ENCODE measurements at regions not wholly inside any gene's neighbourhood (a gene's known extent, or its start where the extent isn't known, plus 50 kb on each side); places are given as distances from the start of the nearest gene placed in this dataset.

GRCh38 chr13:111021270-111021669 is 93.8 kb upstream of the ARHGEF7 start:
- peak; percentile 5 for DNase-seq (ENCODE audit: low read depth)
- H3K4me3 ChIP-seq (ENCODE audit: control insufficient read depth, low read depth, low read length) = no peak overlapping the region
- no peak for TF ChIP-seq CTCF (conservative IDR thresholded peaks at IDR 0.05; ENCODE audit: control insufficient read depth, insufficient read depth, low read depth, low read length)

GRCh38 chr13:111020546-111020945 is 94.6 kb upstream of the ARHGEF7 start:
- DNase-seq (ENCODE audit: low read depth) = no peak
- TF ChIP-seq CTCF (conservative IDR thresholded peaks at IDR 0.05; ENCODE audit: control insufficient read depth, insufficient read depth, low read depth, low read length) = no peak
- H3K4me3 ChIP-seq (ENCODE audit: control insufficient read depth, low read depth, low read length) = no peak overlapping the region

- DNase-seq (ENCODE audit: low read depth) = no peak
- no peak overlapping the region for H3K4me3 ChIP-seq (ENCODE audit: control insufficient read depth, low read depth, low read length)
- no peak for TF ChIP-seq CTCF (conservative IDR thresholded peaks at IDR 0.05; ENCODE audit: control insufficient read depth, insufficient read depth, low read depth, low read length)
These were observed 95.1 kb upstream of the ARHGEF7 start for GRCh38 chr13:111020021-111020420.

- peak; percentile 24 for DNase-seq (ENCODE audit: low read depth)
- no peak for TF ChIP-seq CTCF (conservative IDR thresholded peaks at IDR 0.05; ENCODE audit: control insufficient read depth, insufficient read depth, low read depth, low read length)
These were observed 97.2 kb upstream of the ARHGEF7 start for GRCh38 chr13:111017755-111018459.

GRCh38 chr13:111013196-111013595 is 98.3 kb upstream of the ANKRD10 start:
- no peak for TF ChIP-seq CTCF (conservative IDR thresholded peaks at IDR 0.05; ENCODE audit: control insufficient read depth, insufficient read depth, low read depth, low read length)
- no peak overlapping the region for H3K4me3 ChIP-seq (ENCODE audit: control insufficient read depth, low read depth, low read length)
- DNase-seq (ENCODE audit: low read depth) = no peak

More at GRCh38 chr13:111017755-111018459, 97.2 kb upstream of the ARHGEF7 start:
- no peak overlapping the region for H3K4me3 ChIP-seq (ENCODE audit: control insufficient read depth, low read depth, low read length)

- TF ChIP-seq CTCF (conservative IDR thresholded peaks at IDR 0.05; ENCODE audit: control insufficient read depth, insufficient read depth, low read depth, low read length) = no peak
- DNase-seq (ENCODE audit: low read depth) = peak; percentile 27
- no peak overlapping the region for H3K4me3 ChIP-seq (ENCODE audit: control insufficient read depth, low read depth, low read length)
These were observed 97.0 kb upstream of the ANKRD10 start for GRCh38 chr13:111011899-111012298.

Data from fibroblast of mammary gland (primary cell).